ENCODE measurements at regions not wholly inside any gene's neighbourhood (a gene's known extent, or its start where the extent isn't known, plus 50 kb on each side); places are given as distances from the start of the nearest gene placed in this dataset.

- TF ChIP-seq, protein P1, sequence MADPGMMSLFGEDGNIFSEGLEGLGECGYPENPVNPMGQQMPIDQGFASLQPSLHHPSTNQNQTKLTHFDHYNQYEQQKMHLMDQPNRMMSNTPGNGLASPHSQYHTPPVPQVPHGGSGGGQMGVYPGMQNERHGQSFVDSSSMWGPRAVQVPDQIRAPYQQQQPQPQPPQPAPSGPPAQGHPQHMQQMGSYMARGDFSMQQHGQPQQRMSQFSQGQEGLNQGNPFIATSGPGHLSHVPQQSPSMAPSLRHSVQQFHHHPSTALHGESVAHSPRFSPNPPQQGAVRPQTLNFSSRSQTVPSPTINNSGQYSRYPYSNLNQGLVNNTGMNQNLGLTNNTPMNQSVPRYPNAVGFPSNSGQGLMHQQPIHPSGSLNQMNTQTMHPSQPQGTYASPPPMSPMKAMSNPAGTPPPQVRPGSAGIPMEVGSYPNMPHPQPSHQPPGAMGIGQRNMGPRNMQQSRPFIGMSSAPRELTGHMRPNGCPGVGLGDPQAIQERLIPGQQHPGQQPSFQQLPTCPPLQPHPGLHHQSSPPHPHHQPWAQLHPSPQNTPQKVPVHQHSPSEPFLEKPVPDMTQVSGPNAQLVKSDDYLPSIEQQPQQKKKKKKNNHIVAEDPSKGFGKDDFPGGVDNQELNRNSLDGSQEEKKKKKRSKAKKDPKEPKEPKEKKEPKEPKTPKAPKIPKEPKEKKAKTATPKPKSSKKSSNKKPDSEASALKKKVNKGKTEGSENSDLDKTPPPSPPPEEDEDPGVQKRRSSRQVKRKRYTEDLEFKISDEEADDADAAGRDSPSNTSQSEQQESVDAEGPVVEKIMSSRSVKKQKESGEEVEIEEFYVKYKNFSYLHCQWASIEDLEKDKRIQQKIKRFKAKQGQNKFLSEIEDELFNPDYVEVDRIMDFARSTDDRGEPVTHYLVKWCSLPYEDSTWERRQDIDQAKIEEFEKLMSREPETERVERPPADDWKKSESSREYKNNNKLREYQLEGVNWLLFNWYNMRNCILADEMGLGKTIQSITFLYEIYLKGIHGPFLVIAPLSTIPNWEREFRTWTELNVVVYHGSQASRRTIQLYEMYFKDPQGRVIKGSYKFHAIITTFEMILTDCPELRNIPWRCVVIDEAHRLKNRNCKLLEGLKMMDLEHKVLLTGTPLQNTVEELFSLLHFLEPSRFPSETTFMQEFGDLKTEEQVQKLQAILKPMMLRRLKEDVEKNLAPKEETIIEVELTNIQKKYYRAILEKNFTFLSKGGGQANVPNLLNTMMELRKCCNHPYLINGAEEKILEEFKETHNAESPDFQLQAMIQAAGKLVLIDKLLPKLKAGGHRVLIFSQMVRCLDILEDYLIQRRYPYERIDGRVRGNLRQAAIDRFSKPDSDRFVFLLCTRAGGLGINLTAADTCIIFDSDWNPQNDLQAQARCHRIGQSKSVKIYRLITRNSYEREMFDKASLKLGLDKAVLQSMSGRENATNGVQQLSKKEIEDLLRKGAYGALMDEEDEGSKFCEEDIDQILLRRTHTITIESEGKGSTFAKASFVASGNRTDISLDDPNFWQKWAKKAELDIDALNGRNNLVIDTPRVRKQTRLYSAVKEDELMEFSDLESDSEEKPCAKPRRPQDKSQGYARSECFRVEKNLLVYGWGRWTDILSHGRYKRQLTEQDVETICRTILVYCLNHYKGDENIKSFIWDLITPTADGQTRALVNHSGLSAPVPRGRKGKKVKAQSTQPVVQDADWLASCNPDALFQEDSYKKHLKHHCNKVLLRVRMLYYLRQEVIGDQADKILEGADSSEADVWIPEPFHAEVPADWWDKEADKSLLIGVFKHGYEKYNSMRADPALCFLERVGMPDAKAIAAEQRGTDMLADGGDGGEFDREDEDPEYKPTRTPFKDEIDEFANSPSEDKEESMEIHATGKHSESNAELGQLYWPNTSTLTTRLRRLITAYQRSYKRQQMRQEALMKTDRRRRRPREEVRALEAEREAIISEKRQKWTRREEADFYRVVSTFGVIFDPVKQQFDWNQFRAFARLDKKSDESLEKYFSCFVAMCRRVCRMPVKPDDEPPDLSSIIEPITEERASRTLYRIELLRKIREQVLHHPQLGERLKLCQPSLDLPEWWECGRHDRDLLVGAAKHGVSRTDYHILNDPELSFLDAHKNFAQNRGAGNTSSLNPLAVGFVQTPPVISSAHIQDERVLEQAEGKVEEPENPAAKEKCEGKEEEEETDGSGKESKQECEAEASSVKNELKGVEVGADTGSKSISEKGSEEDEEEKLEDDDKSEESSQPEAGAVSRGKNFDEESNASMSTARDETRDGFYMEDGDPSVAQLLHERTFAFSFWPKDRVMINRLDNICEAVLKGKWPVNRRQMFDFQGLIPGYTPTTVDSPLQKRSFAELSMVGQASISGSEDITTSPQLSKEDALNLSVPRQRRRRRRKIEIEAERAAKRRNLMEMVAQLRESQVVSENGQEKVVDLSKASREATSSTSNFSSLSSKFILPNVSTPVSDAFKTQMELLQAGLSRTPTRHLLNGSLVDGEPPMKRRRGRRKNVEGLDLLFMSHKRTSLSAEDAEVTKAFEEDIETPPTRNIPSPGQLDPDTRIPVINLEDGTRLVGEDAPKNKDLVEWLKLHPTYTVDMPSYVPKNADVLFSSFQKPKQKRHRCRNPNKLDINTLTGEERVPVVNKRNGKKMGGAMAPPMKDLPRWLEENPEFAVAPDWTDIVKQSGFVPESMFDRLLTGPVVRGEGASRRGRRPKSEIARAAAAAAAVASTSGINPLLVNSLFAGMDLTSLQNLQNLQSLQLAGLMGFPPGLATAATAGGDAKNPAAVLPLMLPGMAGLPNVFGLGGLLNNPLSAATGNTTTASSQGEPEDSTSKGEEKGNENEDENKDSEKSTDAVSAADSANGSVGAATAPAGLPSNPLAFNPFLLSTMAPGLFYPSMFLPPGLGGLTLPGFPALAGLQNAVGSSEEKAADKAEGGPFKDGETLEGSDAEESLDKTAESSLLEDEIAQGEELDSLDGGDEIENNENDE (IDR thresholded peaks at IDR 0.05; ENCODE audit: insufficient replicate concordance, low read length) = no peak
Measured at GRCh38 chr18:24536326-24536725, 75.9 kb downstream of the HRH4 start (continued).
